ENCODE measurements at regions not wholly inside any gene's neighbourhood (a gene's known extent, or its start where the extent isn't known, plus 50 kb on each side); places are given as distances from the start of the nearest gene placed in this dataset.

GRCh38 chr11:19433791-19434190, 193.0 kb upstream of the E2F8 start:
- Histone ChIP-seq H3K4me3 (no peak overlapping the region), H3K9me3 (no peaks in the 10 kb centered on the region), H3K36me3 (no peaks in the 10 kb centered on the region), H3K4me1 (no peaks in the 10 kb centered on the region), H3K27me3 (peaks cover 0 to 3% of the 10 kb centered on the region in 2 donors), H3K27ac (no peak overlapping the region)
- intact Hi-C loops (cut with DNase I; ENCODE audit: low total_unique reads), result no loop called here
- TF ChIP-seq CTCF (IDR thresholded peaks at IDR 0.05), result no peak
- no peak for TF ChIP-seq POLR2A (IDR thresholded peaks at IDR 0.05)
- TF ChIP-seq POLR2AphosphoS5 (IDR thresholded peaks at IDR 0.05), result no peak
- no peak for DNase-seq (ENCODE audit: low spot score in 2 of 2)

GRCh38 chr11:19433367-19433766, 192.6 kb upstream of the E2F8 start:
- intact Hi-C loops (cut with DNase I; ENCODE audit: low total_unique reads), result no loop called here
- H3K4me1 ChIP-seq, result no peaks in the 10 kb centered on the region
- H3K4me3 ChIP-seq, result no peak overlapping the region
- DNase-seq (ENCODE audit: low spot score in 2 of 2), result no peak
- no peaks in the 10 kb centered on the region for H3K36me3 ChIP-seq
- H3K9me3 ChIP-seq, result no peaks in the 10 kb centered on the region
- TF ChIP-seq CTCF (IDR thresholded peaks at IDR 0.05), result no peak
- TF ChIP-seq POLR2AphosphoS5 (IDR thresholded peaks at IDR 0.05), result no peak
- no peak for TF ChIP-seq POLR2A (IDR thresholded peaks at IDR 0.05)
- peaks cover 0 to 5% of the 10 kb centered on the region in 2 donors for H3K27me3 ChIP-seq
- no peak overlapping the region for H3K27ac ChIP-seq

- Histone ChIP-seq H3K36me3 (no peaks in the 10 kb centered on the region), H3K27ac (no peak overlapping the region), H3K9me3 (no peaks in the 10 kb centered on the region), H3K4me3 (no peak overlapping the region), H3K27me3 (peaks cover 0 to 5% of the 10 kb centered on the region in 2 donors), H3K4me1 (no peaks in the 10 kb centered on the region)
- intact Hi-C loops (cut with DNase I; ENCODE audit: low total_unique reads), result no loop called here
- TF ChIP-seq POLR2A (IDR thresholded peaks at IDR 0.05) (no peak), CTCF (IDR thresholded peaks at IDR 0.05) (no peak)
- DNase-seq (ENCODE audit: low spot score in 2 of 2), result no peak
These were observed 191.8 kb upstream of the E2F8 start for GRCh38 chr11:19432370-19433061.

- no peaks in the 10 kb centered on the region for H3K9me3 ChIP-seq
- no peak for TF ChIP-seq POLR2AphosphoS5 (IDR thresholded peaks at IDR 0.05)
- no peak for TF ChIP-seq POLR2A (IDR thresholded peaks at IDR 0.05)
- no peak for TF ChIP-seq CTCF (IDR thresholded peaks at IDR 0.05)
- no peak overlapping the region for H3K27ac ChIP-seq
- H3K36me3 ChIP-seq, result no peaks in the 10 kb centered on the region
- intact Hi-C loops (cut with DNase I; ENCODE audit: low total_unique reads), result no loop called here
- DNase-seq (ENCODE audit: low spot score in 2 of 2), result no peak
- peaks cover 0 to 5% of the 10 kb centered on the region in 2 donors for H3K27me3 ChIP-seq
- no peaks in the 10 kb centered on the region for H3K4me1 ChIP-seq
- H3K4me3 ChIP-seq, result no peak overlapping the region
These were observed 190.1 kb upstream of the E2F8 start for GRCh38 chr11:19430754-19431398.

GRCh38 chr11:19430346-19430745, 189.6 kb upstream of the E2F8 start:
- no peak overlapping the region for H3K27ac ChIP-seq
- no peak for DNase-seq (ENCODE audit: low spot score in 2 of 2)

More at GRCh38 chr11:19430346-19430745, 189.6 kb upstream of the E2F8 start:
- Histone ChIP-seq H3K27me3 (peaks cover 0 to 5% of the 10 kb centered on the region in 2 donors), H3K4me3 (no peak overlapping the region), H3K9me3 (no peaks in the 10 kb centered on the region), H3K4me1 (no peaks in the 10 kb centered on the region), H3K36me3 (no peaks in the 10 kb centered on the region)
- no peak for TF ChIP-seq CTCF (IDR thresholded peaks at IDR 0.05)
- TF ChIP-seq POLR2AphosphoS5 (IDR thresholded peaks at IDR 0.05), result no peak
- no peak for TF ChIP-seq POLR2A (IDR thresholded peaks at IDR 0.05)
- intact Hi-C loops (cut with DNase I; ENCODE audit: low total_unique reads), result no loop called here

Data from breast epithelium (tissue), 4 donors.